GM12872 (cell line): ENCODE measurements at regions not wholly inside any gene's neighbourhood (a gene's known extent, or its start where the extent isn't known, plus 50 kb on each side); places are given as distances from the start of the nearest gene placed in this dataset.

ENCODE experiments used
- TF ChIP-seq, protein P1 (sequence below): IDR thresholded peaks from 3 replicates; pipeline ENCODE4 v1.5.1; 2011; ENCODE audit warnings: low read depth, mild to moderate bottlenecking, low read length, moderate library complexity; ENCODE audit not compliant: insufficient read depth

DNA sequence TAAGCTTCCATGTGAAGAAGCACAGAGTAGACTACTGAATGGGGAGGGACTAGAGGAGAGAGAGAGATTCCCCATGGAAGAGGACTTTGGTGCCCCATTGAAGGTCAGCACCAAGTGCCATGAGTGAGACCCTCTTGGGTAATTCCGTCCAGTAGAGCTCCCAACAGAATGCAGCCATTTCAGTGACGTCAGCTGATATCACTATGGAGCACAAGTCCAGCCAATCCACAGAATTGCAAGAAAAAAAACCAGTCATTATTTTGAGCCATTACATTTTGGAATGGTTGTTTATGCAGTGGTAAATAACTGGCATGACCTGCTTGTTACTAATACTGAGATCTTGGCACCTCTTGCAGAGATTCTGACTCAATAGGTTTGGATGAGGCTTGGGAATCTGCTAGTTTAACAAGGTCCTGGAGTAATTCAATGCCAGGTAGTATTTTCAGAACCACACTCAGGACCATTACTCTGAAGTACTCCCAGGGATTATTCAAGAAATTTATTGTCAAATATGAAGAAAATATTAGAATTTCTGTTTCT is 52.6 kb upstream of the SP8 start:
- TF ChIP-seq, protein P1, sequence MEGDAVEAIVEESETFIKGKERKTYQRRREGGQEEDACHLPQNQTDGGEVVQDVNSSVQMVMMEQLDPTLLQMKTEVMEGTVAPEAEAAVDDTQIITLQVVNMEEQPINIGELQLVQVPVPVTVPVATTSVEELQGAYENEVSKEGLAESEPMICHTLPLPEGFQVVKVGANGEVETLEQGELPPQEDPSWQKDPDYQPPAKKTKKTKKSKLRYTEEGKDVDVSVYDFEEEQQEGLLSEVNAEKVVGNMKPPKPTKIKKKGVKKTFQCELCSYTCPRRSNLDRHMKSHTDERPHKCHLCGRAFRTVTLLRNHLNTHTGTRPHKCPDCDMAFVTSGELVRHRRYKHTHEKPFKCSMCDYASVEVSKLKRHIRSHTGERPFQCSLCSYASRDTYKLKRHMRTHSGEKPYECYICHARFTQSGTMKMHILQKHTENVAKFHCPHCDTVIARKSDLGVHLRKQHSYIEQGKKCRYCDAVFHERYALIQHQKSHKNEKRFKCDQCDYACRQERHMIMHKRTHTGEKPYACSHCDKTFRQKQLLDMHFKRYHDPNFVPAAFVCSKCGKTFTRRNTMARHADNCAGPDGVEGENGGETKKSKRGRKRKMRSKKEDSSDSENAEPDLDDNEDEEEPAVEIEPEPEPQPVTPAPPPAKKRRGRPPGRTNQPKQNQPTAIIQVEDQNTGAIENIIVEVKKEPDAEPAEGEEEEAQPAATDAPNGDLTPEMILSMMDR: no peak

GRCh38 chr7:20839987-20840386 is 53.3 kb upstream of the SP8 start:
- TF ChIP-seq, protein P1: no peak

GRCh38 chr7:20846791-20847190 is 60.1 kb upstream of the SP8 start:
- TF ChIP-seq, protein P1: no peak

DNA sequence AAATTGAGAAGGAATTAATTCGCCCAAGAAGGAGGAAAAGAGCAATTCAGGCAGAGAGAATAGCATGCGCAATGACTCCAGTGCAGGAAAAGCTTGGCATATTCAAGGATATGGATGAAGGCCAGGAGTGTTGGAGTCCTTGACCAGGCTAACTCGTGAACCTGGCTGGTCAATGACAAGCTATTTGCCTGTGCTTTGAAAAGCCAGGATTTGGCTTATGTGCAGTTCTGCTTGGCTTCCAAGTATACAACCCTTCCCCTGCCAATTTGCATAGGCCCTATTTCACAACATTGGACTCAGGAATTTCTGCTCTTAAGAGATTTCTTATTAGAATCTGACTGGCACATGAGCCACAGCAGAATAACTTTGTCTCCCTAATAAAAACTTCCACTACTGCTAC is 72.3 kb upstream of the SP8 start:
- TF ChIP-seq, protein P1: no peak

- TF ChIP-seq, protein P1: no peak
Measured at GRCh38 chr7:20861468-20861867, 74.8 kb upstream of the SP8 start.

GRCh38 chr7:20862554-20862953 is 75.9 kb upstream of the SP8 start:
- TF ChIP-seq, protein P1: no peak

DNA sequence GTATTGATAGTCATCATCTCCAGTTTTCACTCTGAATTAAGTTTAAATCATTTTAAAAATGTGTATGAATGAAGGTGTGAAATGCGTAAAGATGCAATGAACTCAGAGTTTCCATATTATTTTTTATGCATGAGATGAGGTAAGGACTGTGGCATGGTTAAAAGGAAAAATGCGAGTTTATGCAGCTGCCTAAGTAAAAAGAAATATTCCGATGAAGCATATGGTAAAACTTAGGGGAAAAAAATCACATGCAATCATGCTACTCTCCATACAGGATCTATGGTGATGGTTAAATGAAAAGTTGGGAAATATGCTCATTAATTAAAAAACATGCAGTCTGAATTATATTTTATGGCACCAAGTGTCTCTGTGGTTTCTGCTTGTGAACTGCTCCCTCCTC is 77.5 kb upstream of the SP8 start:
- TF ChIP-seq, protein P1: no peak
